HG03066 (cell line): ENCODE measurements at regions not wholly inside any gene's neighbourhood (a gene's known extent, or its start where the extent isn't known, plus 50 kb on each side); places are given as distances from the start of the nearest gene placed in this dataset.
"Not testable (repeated sequence)": the region's sequence is repeated elsewhere in the genome, so short reads cannot be mapped to it uniquely, and the experiment has no call there.

Source experiments
- ATAC-seq: cut with Tn5 transposase; IDR thresholded peaks from one replicate; pipeline ENCODE4 v1.9.1; 2021; ENCODE audit warnings: low read depth; ENCODE audit not compliant: unreplicated experiment

GRCh38 chr13:22965011-22965857 lies 215.5 kb upstream of the SGCG start:
- not testable (repeated sequence) for ATAC-seq

DNA sequence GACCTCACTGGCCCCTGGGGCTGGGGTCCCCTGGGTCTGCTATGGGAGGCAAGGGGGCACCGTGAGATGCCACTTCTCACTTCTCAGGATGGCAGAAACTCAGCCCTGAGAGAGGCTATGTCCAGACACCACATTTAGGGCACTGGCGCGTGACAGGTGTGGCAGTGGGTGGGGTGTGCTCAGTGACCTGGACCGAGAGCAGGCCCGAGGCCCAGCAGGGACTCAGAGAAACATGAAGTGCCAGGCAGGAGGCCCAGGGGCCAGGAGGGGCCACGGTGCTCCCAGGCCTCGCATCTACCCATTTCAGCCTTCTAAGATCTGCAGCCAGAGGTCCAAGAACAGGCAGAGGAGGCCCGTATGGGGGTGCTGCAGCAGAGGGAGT lies 214.9 kb upstream of the SGCG start:
- ATAC-seq: not testable (repeated sequence)

GRCh38 chr13:22966753-22967152 lies 214.0 kb upstream of the SGCG start:
- ATAC-seq: not testable (repeated sequence)

GRCh38 chr13:22967669-22968068 lies 213.1 kb upstream of the SGCG start:
- ATAC-seq: no peak

- ATAC-seq: no peak
Measured at GRCh38 chr13:22979952-22980351, 200.8 kb upstream of the SGCG start.

- ATAC-seq: no peak
Measured at GRCh38 chr13:22980936-22981335, 199.8 kb upstream of the SGCG start.

- ATAC-seq: no peak
Measured at GRCh38 chr13:22993148-22993547, 187.6 kb upstream of the SGCG start.

- ATAC-seq: no peak
Measured at GRCh38 chr13:23003446-23003845, 177.3 kb upstream of the SGCG start.

DNA sequence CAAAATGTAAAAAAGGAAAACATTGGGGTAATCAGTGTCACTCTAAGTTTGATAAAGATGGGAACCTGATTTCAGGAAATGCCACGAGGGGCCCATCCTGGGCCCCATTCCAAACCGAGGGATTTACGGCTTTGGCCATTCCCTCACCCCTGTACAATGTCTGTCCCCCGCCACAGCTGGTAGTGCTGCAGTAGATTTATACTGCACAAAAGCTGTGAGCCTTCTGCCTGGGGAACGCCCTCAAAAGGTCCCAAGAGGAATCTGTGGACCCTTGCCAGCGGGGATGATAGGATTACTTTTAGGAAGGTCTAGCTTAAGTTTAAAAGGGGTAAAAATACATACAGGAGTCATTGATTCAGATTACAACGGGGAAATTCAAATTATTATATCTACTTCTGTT lies 173.4 kb upstream of the SGCG start:
- no peak for ATAC-seq

- ATAC-seq: no peak
Measured at GRCh38 chr13:23018143-23018542, 162.6 kb upstream of the SGCG start.

DNA sequence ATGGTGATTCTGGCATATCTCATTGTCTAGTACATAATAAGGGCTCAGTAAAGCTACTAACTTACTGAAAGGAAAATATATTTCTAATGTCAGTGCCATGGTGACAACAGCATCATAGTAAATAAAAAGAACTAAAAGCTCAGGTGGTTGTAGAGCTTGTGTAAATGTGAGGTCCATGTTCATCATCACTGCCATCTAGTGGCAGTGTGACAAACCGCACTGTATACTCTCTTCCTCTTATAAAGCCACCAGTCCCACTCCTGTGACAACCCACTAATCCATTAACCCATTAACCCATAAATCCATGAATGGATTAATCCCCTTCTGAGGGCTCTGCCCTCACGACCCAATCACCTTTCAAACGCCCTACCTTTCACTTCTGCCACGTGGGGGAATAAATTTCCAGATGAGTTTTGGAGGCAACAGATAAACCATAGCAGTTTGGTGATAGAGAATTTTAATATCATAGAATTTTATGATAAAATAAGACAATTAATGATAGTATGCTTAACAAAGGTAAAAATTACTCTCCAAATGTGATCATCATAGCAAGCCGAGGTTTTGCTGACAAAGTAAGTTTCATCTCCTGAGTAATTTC lies 160.4 kb upstream of the SGCG start:
- ATAC-seq: peak; percentile 73

- no peak for ATAC-seq
Measured at GRCh38 chr13:23021906-23022305, 158.9 kb upstream of the SGCG start.

DNA sequence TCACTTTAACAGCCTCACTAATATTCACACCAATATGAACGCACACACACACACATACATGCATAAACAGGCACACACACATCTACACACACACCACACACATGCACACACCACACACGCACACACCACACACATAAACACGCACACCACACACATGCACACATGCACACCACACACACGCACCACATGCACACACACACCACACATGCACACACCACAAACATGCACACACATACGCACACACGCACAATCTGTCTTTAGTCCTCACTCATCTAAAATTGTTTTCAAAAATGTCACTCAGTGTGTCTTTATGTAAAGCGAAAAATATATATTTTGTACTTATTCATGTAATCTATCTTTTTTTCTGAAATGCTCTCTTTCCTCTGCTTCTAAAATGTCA lies 158.1 kb upstream of the SGCG start:
- no peak for ATAC-seq

DNA sequence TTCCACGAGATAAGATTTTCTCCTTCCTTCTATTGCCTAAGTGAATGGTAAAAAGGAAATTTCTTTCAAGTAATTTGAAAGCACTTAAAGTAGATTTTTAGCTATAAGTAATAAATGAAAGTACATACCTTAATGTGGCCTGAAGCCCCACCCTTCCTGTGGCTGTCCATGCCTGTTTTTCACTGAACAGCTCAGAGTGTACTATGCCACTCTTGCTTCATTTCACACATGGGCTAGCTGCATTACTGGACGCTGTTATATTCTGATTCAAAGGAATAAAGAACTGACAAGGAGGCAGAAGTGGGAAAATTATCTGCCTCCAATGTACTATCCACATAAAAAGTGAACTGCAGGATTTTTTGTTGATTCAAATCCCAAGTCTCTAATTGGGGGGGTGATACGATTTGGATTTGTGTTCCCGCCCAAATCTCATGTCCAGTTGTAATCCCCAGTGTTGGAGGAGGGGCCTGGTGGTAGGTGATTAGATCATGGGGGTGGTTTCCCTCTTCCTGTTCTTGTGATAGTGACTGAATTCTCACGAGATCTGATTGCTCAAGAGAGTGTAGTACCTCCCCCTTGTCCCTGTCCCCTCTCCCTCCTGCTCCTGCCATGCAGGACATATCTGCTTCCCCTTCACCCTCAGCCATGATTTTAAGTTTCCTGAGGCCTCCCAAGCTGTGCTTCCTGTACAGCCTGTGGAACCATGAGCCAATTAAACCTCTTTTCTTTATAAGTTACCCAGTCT lies 154.7 kb upstream of the SGCG start:
- no peak for ATAC-seq

GRCh38 chr13:23039266-23039935 lies 141.4 kb upstream of the SGCG start:
- ATAC-seq: no peak

DNA sequence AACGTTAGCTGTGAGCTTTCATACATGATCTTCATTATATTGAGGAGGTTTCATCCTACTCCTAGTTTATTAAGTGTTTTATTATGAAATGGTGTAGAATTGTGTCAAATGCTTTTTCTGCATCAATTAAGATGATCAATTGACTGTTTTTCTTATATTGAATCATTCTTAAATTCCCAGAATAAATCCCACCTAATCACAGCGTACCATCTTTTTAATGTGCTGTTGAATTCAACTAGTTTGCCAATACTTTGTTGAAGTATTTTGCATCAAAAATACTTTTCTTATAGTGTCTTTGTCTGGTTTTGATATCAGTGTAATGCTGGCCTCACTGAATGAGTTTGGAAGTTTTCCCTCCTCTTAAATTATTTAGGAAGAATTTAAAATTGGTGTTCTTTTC lies 138.6 kb upstream of the SGCG start:
- no peak for ATAC-seq

GRCh38 chr13:23044906-23045305 lies 135.9 kb upstream of the SGCG start:
- no peak for ATAC-seq

- ATAC-seq: no peak
Measured at GRCh38 chr13:23050126-23050525, 130.7 kb upstream of the SGCG start.

- ATAC-seq: not testable (repeated sequence)
Measured at GRCh38 chr13:23053711-23054110, 127.1 kb upstream of the SGCG start.

DNA sequence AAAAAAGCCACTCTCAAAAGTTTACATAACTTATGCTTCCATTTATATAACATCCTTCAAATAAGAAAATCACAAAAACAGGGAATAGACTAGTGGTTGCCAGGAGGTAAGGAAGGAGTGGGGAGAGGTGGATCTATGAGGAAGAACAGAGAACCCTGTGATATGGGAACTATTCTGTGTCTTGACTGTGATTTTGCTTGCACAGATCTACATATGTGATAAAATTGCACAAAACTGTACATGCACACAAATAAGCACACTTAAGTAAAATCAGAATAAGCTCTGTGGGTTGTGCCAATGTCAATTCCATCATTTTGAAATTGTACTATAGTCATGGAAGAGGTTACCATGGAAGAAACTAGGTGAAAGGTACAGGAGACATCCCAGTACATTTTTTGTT lies 121.6 kb upstream of the SGCG start:
- no peak for ATAC-seq

GRCh38 chr13:23060959-23061358 lies 119.8 kb upstream of the SGCG start:
- no peak for ATAC-seq
